WERI-Rb-1 (cell line): ENCODE measurements at regions not wholly inside any gene's neighbourhood (a gene's known extent, or its start where the extent isn't known, plus 50 kb on each side); places are given as distances from the start of the nearest gene placed in this dataset.

Experiments used
- DNase-seq: peaks from one replicate; pipeline ENCODE4 v3.0.0-alpha.2; 2020
- H3K27ac ChIP-seq: fragments of 250-450 bp; sonication (Bioruptor Pico); 2 replicates; pipeline ENCODE4 v1.5.1; 2020; ENCODE audit warnings: mild to moderate bottlenecking, moderate library complexity
- H3K27me3 ChIP-seq: fragments of 250-450 bp; sonication (Bioruptor Pico); 2 replicates; pipeline ENCODE4 v1.5.1; 2021; ENCODE audit warnings: mild to moderate bottlenecking, low read depth, moderate library complexity; ENCODE audit not compliant: insufficient read depth, severe bottlenecking
- H3K36me3 ChIP-seq: fragments of 250-450 bp; sonication (Bioruptor Pico); 2 replicates; pipeline ENCODE4 v1.5.1; 2020; ENCODE audit warnings: mild to moderate bottlenecking, moderate library complexity
- H3K4me3 ChIP-seq: 2 replicates; pipeline ENCODE4 v1.5.1; 2011; ENCODE audit warnings: low read depth, mild to moderate bottlenecking, control low read depth, low read length
- H3K9me3 ChIP-seq: fragments of 250-450 bp; sonication (Bioruptor Pico); 2 replicates; pipeline ENCODE4 v1.5.1; 2021; ENCODE audit warnings: mild to moderate bottlenecking, moderate library complexity; ENCODE audit not compliant: severe bottlenecking
- CTCF ChIP-seq: IDR thresholded peaks from 2 replicates; pipeline ENCODE4 v1.5.1; 2011; ENCODE audit warnings: low read depth, mild to moderate bottlenecking, control low read depth, inconsistent platforms, low read length

GRCh38 chr16:9412031-9412914 lies 320.8 kb downstream of the HAPSTR1 start:
- no peaks in the 10 kb centered on the region for H3K27me3 ChIP-seq
- no peak overlapping the region for H3K4me3 ChIP-seq
- H3K36me3 ChIP-seq = no peaks in the 10 kb centered on the region
- peaks cover 4% of the 10 kb centered on the region for H3K9me3 ChIP-seq
- DNase-seq = no peak
- TF ChIP-seq CTCF = no peak
- H3K27ac ChIP-seq = no peak overlapping the region

- Histone ChIP-seq H3K36me3 (no peaks in the 10 kb centered on the region), H3K9me3 (peaks cover 4% of the 10 kb centered on the region), H3K27ac (no peak overlapping the region), H3K27me3 (no peaks in the 10 kb centered on the region), H3K4me3 (no peak overlapping the region)
- no peak for DNase-seq
- no peak for TF ChIP-seq CTCF
Observed at GRCh38 chr16:9412915-9413264, 321.4 kb downstream of the HAPSTR1 start.

- Histone ChIP-seq H3K27me3 (no peaks in the 10 kb centered on the region), H3K27ac (no peak overlapping the region), H3K36me3 (no peaks in the 10 kb centered on the region), H3K9me3 (peaks cover 4% of the 10 kb centered on the region), H3K4me3 (no peak overlapping the region)
- DNase-seq = peak; percentile 35
- TF ChIP-seq CTCF = peak; percentile 43; the same call in 1 of the 2 replicates
Observed at GRCh38 chr16:9415545-9415944, 324.1 kb downstream of the HAPSTR1 start.

GRCh38 chr16:9417898-9418297 lies 326.5 kb downstream of the HAPSTR1 start:
- H3K27me3 ChIP-seq = no peaks in the 10 kb centered on the region
- no peak overlapping the region for H3K27ac ChIP-seq
- no peak for DNase-seq
- peaks cover 4% of the 10 kb centered on the region for H3K9me3 ChIP-seq
- no peak overlapping the region for H3K4me3 ChIP-seq
- no peak for TF ChIP-seq CTCF
- H3K36me3 ChIP-seq = no peaks in the 10 kb centered on the region

- no peak for DNase-seq
- Histone ChIP-seq H3K27ac (no peak overlapping the region), H3K36me3 (no peaks in the 10 kb centered on the region), H3K4me3 (no peak overlapping the region), H3K9me3 (peaks cover 4% of the 10 kb centered on the region), H3K27me3 (no peaks in the 10 kb centered on the region)
- no peak for TF ChIP-seq CTCF
Observed at GRCh38 chr16:9419161-9419560, 327.7 kb downstream of the HAPSTR1 start.
